Osteoblast (primary cell): ENCODE measurements at regions not wholly inside any gene's neighbourhood (a gene's known extent, or its start where the extent isn't known, plus 50 kb on each side); places are given as distances from the start of the nearest gene placed in this dataset.
"Not testable (repeated sequence)": the region's sequence is repeated elsewhere in the genome, so short reads cannot be mapped to it uniquely, and the experiment has no call there.

ENCODE experiments used
- DNase-seq: peaks from one replicate; pipeline ENCODE4 v3.0.0; 2011; ENCODE audit warnings: low spot score, mixed read lengths; ENCODE audit not compliant: insufficient read length; ENCODE audit errors: missing footprints
- H2AFZ ChIP-seq: 2 replicates; pipeline ENCODE4 v1.6.0; 2011; ENCODE audit warnings: mild to moderate bottlenecking, low read length
- H3K27ac ChIP-seq: 2 replicates; pipeline ENCODE4 v1.5.1; 2011; ENCODE audit warnings: mild to moderate bottlenecking, low read depth, low read length, moderate library complexity
- H3K27me3 ChIP-seq: 2 replicates; pipeline ENCODE4 v1.6.0; 2012; ENCODE audit warnings: mild to moderate bottlenecking, control low read depth, inconsistent platforms, low read length, moderate library complexity; ENCODE audit not compliant: insufficient read depth
- H3K36me3 ChIP-seq: 2 replicates; pipeline ENCODE4 v1.5.1; 2011; ENCODE audit warnings: mild to moderate bottlenecking, low read length, control low read depth, moderate library complexity; ENCODE audit not compliant: insufficient read depth
- H3K4me1 ChIP-seq: 2 replicates; pipeline ENCODE4 v1.5.1; 2011; ENCODE audit warnings: mild to moderate bottlenecking, low read length, control low read depth, moderate library complexity; ENCODE audit not compliant: insufficient read depth
- H3K4me2 ChIP-seq: 2 replicates; pipeline ENCODE4 v1.6.0; 2011; ENCODE audit warnings: mild to moderate bottlenecking, low read length; ENCODE audit not compliant: insufficient read depth
- H3K4me3 ChIP-seq: fragments of 200-600 bp; sonication (generic); 3 replicates; pipeline ENCODE4 v1.5.1; 2012; ENCODE audit warnings: mild to moderate bottlenecking, low read length, inconsistent platforms; ENCODE audit not compliant: insufficient read depth
- H3K79me2 ChIP-seq: 2 replicates; pipeline ENCODE4 v1.6.0; 2012; ENCODE audit warnings: mild to moderate bottlenecking, low read length, control low read depth, inconsistent platforms; ENCODE audit not compliant: insufficient read depth
- H3K9me3 ChIP-seq: 2 replicates; pipeline ENCODE4 v1.5.1; 2011; ENCODE audit warnings: low read depth, low read length, control low read depth
- H4K20me1 ChIP-seq: 2 replicates; pipeline ENCODE4 v1.6.0; 2012; ENCODE audit warnings: mild to moderate bottlenecking, low read length, control low read depth; ENCODE audit not compliant: insufficient read depth
- TF ChIP-seq, protein P1 (sequence below): IDR thresholded peaks from 2 replicates; pipeline ENCODE4 v1.5.1; 2011; ENCODE audit warnings: mild to moderate bottlenecking, low read depth, low read length, moderate library complexity; ENCODE audit errors: extremely low read depth

DNA sequence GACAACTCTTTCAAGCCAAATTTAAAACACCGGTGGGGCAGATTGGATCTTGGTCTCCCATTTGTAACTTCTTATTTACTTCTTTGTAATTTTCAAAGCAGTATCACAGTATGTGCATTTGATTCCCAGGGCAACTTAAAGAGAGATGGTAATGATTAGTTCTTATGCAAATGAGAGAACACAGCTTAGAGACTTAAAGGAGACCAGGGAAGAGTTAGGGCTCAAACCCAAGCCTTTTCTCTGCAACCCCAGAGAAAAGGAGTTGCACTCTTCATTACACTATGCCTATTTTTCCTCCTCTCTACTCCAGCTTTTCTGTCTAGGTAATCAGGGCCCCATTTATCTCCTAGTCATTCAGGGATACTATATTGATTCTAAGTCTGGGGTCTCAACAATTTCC is 237.8 kb upstream of the NMUR2 start:
- Histone ChIP-seq H3K4me2 (no peak overlapping the region), H3K27ac (no peak overlapping the region), H3K9me3 (no peaks in the 10 kb centered on the region), H3K4me1 (no peaks in the 10 kb centered on the region), H3K4me3 (no peak overlapping the region), H4K20me1 (no peaks in the 10 kb centered on the region), H2AFZ (no peak overlapping the region), H3K79me2 (no peaks in the 10 kb centered on the region), H3K27me3 (no peaks in the 10 kb centered on the region), H3K36me3 (no peaks in the 10 kb centered on the region)
- DNase-seq = no peak
- TF ChIP-seq, protein P1, sequence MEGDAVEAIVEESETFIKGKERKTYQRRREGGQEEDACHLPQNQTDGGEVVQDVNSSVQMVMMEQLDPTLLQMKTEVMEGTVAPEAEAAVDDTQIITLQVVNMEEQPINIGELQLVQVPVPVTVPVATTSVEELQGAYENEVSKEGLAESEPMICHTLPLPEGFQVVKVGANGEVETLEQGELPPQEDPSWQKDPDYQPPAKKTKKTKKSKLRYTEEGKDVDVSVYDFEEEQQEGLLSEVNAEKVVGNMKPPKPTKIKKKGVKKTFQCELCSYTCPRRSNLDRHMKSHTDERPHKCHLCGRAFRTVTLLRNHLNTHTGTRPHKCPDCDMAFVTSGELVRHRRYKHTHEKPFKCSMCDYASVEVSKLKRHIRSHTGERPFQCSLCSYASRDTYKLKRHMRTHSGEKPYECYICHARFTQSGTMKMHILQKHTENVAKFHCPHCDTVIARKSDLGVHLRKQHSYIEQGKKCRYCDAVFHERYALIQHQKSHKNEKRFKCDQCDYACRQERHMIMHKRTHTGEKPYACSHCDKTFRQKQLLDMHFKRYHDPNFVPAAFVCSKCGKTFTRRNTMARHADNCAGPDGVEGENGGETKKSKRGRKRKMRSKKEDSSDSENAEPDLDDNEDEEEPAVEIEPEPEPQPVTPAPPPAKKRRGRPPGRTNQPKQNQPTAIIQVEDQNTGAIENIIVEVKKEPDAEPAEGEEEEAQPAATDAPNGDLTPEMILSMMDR = no peak

DNA sequence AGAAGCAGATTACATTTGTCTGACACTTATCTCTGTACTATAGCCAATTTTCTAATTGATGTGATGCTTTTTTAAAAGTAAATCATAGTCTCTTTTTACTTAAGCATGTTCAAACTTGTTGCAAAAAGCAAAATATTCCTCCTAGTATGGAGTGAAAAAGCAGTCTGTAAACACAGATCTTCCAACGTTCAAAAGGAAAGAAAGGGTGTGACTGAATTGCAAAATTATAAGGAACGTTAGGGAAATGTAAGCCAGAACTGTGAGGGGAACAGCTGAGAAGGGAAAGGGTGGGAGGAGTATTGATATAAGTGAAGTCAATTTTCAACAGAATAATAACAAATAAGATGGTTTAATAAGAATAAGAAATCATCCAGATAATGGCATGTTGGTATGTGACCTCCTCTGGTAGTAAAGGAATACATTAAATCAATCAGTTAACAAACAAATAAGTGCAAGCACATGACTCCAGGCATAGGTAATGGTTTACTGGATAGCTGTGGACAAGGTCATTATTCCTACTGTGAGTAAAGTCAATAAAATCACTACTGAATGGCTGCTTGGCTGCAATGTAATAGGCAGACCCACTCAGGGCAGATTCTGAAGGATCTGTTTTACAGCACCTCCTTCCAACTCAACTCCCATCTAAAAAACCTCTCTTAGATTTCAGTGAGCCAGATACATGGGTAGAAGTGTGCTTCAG is 239.1 kb upstream of the NMUR2 start:
- Histone ChIP-seq H3K36me3 (no peaks in the 10 kb centered on the region), H2AFZ (no peak overlapping the region), H3K4me2 (no peak overlapping the region), H3K9me3 (no peaks in the 10 kb centered on the region), H3K4me1 (no peaks in the 10 kb centered on the region), H3K4me3 (no peak overlapping the region), H4K20me1 (no peaks in the 10 kb centered on the region), H3K27ac (no peak overlapping the region), H3K27me3 (no peaks in the 10 kb centered on the region), H3K79me2 (no peaks in the 10 kb centered on the region)
- DNase-seq = no peak
- TF ChIP-seq, protein P1 = no peak

DNA sequence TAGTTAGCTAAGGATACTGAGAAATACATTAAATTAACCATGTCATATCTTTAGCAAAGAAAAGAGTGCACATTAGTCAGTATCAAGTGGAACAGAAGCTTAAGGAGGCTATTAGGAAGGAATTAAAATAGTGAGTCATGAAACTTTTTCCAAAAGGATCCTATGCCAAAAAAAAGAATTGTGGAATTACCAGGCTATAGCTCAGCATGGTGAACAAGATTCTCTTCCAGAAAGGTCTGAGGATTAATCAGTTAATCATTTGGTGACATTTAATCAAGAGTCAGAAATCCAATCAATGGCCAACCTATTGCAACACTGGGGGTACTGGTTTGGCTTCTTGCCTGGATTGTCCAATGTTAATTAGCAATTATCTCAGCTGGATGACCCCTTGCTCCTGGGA is 244.5 kb upstream of the NMUR2 start:
- H3K9me3 ChIP-seq = no peaks in the 10 kb centered on the region
- H3K4me1 ChIP-seq = no peaks in the 10 kb centered on the region
- no peaks in the 10 kb centered on the region for H3K27me3 ChIP-seq
- no peaks in the 10 kb centered on the region for H4K20me1 ChIP-seq
- H3K27ac ChIP-seq = no peak overlapping the region
- H3K4me2 ChIP-seq = no peak overlapping the region
- H3K36me3 ChIP-seq = no peaks in the 10 kb centered on the region
- no peak for DNase-seq
- no peaks in the 10 kb centered on the region for H3K79me2 ChIP-seq
- no peak overlapping the region for H2AFZ ChIP-seq
- H3K4me3 ChIP-seq = no peak overlapping the region
- TF ChIP-seq, protein P1 = no peak

DNA sequence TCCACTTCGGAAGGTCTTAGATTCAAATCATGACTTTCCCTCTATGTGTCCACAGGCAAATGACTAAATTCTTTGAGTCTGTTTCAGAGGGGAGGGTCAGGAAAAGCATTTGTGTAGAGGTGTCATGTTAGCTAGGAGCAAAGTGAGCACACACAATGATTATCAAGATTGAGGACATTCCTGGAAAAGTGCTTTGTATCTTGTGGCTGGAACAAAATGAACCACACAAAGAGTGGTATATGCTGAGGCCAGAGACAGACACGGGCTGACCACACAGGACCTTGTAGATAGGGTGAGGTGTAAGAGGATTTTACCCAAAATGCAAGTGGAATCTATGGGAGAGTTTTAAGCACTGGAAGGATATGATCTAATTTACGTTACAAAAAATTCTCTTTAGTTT is 245.3 kb upstream of the NMUR2 start:
- no peaks in the 10 kb centered on the region for H4K20me1 ChIP-seq

DNA sequence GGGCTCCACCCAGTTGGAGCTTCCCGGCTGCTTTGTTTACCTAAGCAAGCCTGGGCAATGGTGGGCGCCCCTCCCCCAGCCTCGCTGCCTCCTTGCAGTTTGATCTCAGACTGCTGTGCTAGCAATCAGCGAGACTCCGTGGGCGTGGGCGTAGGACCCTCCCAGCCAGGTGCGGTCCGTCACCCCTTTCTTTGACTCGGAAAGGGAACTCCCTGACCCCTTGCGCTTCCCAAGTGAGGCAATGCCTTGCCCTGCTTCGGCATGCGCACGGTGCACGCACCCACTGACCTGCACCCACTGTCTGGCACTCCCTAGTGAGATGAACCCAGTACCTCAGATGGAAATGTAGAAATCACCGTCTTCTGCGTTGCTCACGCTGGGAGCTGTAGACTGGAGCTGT is 254.4 kb upstream of the NMUR2 start:
- not testable (repeated sequence) for DNase-seq, H3K4me2 ChIP-seq, H3K36me3 ChIP-seq, H4K20me1 ChIP-seq, H2AFZ ChIP-seq, H3K27me3 ChIP-seq, H3K4me3 ChIP-seq, H3K79me2 ChIP-seq, H3K27ac ChIP-seq, H3K4me1 ChIP-seq, H3K9me3 ChIP-seq

More for the DNA sequence above, 245.3 kb upstream of the NMUR2 start:
- Histone ChIP-seq H2AFZ (no peak overlapping the region), H3K36me3 (no peaks in the 10 kb centered on the region), H3K79me2 (no peaks in the 10 kb centered on the region), H3K9me3 (no peaks in the 10 kb centered on the region), H3K4me1 (no peaks in the 10 kb centered on the region), H3K4me2 (no peak overlapping the region), H3K4me3 (no peak overlapping the region), H3K27me3 (no peaks in the 10 kb centered on the region), H3K27ac (no peak overlapping the region)
- TF ChIP-seq, protein P1 = no peak
- peak; percentile 31 for DNase-seq
